CD14-positive monocyte (primary cell): ENCODE measurements at regions not wholly inside any gene's neighbourhood (a gene's known extent, or its start where the extent isn't known, plus 50 kb on each side); places are given as distances from the start of the nearest gene placed in this dataset.

Source experiments
- DNase-seq, 3 donors: peaks; one replicate each; pipeline ENCODE4 v3.0.0-alpha.2; 2011 to 2022
- H2AFZ ChIP-seq: 2 replicates; pipeline ENCODE4 v1.6.0; 2012; ENCODE audit warnings: mild to moderate bottlenecking, low read depth, low read length, inconsistent platforms; ENCODE audit not compliant: insufficient read depth, poor library complexity, severe bottlenecking
- H3K27ac ChIP-seq, 2 donors: 1 replicate in 1 of 2; 2 replicates in 1 of 2; pipeline ENCODE4 v1.5.1; 2012 to 2013; ENCODE audit warnings: low read length in 2 of 2, control low read depth in 1 of 2, inconsistent platforms in 1 of 2, low read depth in 1 of 2, mild to moderate bottlenecking in 1 of 2
- H3K27me3 ChIP-seq, 2 donors: one replicate each; pipeline versions ENCODE4 v1.6.0 to v1.6.1; 2011 to 2013; ENCODE audit warnings: low read length in 2 of 2; ENCODE audit not compliant: control insufficient read depth in 2 of 2, insufficient read depth in 2 of 2
- H3K36me3 ChIP-seq, 2 donors: replicated peaks in 1 of 2; 1 replicate in 1 of 2; 2 replicates in 1 of 2; pipeline versions ENCODE4 v1.5.1 to v1.6.1; 2012 to 2013; ENCODE audit warnings: low read length in 2 of 2, control low read depth in 1 of 2, inconsistent platforms in 1 of 2, mild to moderate bottlenecking in 1 of 2; ENCODE audit not compliant: insufficient read depth in 2 of 2, control insufficient read depth in 1 of 2
- H3K4me1 ChIP-seq, 2 donors: 1 replicate in 1 of 2; 2 replicates in 1 of 2; pipeline versions ENCODE4 v1.5.1 to v1.6.1; 2012 to 2013; ENCODE audit warnings: low read length in 2 of 2, control low read depth in 1 of 2, inconsistent platforms in 1 of 2, mild to moderate bottlenecking in 1 of 2, moderate library complexity in 1 of 2; ENCODE audit not compliant: insufficient read depth in 2 of 2, control insufficient read depth in 1 of 2
- H3K4me2 ChIP-seq: replicated peaks from 2 replicates; pipeline ENCODE3; 2012; ENCODE audit warnings: low read length, moderate library complexity, mild to moderate bottlenecking; ENCODE audit not compliant: poor library complexity, severe bottlenecking; ENCODE audit errors: extremely low read depth
- H3K4me3 ChIP-seq, 3 experiments: fragments of 200-600 bp in 1 of 3; sonication (generic) in 1 of 3; replicated peaks in 1 of 3; 1 replicate in 2 of 3; 2 replicates in 1 of 3; pipeline ENCODE4 v1.5.1; 2011 to 2013; ENCODE audit warnings: low read length in 3 of 3, mild to moderate bottlenecking in 3 of 3, control low read depth in 2 of 3, low read depth in 2 of 3, inconsistent platforms in 1 of 3, moderate library complexity in 1 of 3
- H3K79me2 ChIP-seq: 2 replicates; pipeline ENCODE4 v1.6.0; 2012; ENCODE audit warnings: mild to moderate bottlenecking, control low read depth, inconsistent platforms, low read length, moderate library complexity; ENCODE audit not compliant: insufficient read depth
- H3K9ac ChIP-seq: 2 replicates; pipeline ENCODE4 v1.6.0; 2017; ENCODE audit warnings: low read length, mild to moderate bottlenecking; ENCODE audit not compliant: insufficient read depth, poor library complexity, severe bottlenecking
- H3K9me3 ChIP-seq, 2 donors: replicated peaks in 1 of 2; 1 replicate in 1 of 2; 2 replicates in 1 of 2; pipeline versions ENCODE4 v1.5.1 to v1.6.1; 2012 to 2013; ENCODE audit warnings: low read length in 2 of 2, control low read depth in 1 of 2; ENCODE audit not compliant: control insufficient read depth in 1 of 2, insufficient read depth in 1 of 2
- H4K20me1 ChIP-seq: 2 replicates; pipeline ENCODE4 v1.6.0; 2012; ENCODE audit warnings: mild to moderate bottlenecking, low read length, control low read depth, moderate library complexity; ENCODE audit not compliant: insufficient read depth
- H3K27ac Mint-ChIP-seq, 7 donors: one replicate each; pipeline ENCODE4 v1.8.0; 2020; ENCODE audit warnings: mild to moderate bottlenecking in 7 of 7, mixed read lengths in 7 of 7, moderate library complexity in 6 of 7, inconsistent platforms in 2 of 7
- H3K27me3 Mint-ChIP-seq, 3 donors: one replicate each; pipeline ENCODE4 v1.8.0; 2021 to 2022; ENCODE audit warnings: low read depth in 3 of 3, mild to moderate bottlenecking in 3 of 3, mixed read lengths in 3 of 3, moderate library complexity in 3 of 3, inconsistent platforms in 1 of 3
- H3K36me3 Mint-ChIP-seq, 2 donors: one replicate each; pipeline ENCODE4 v1.8.0; 2020; ENCODE audit warnings: mixed read lengths in 2 of 2, inconsistent platforms in 1 of 2, mild to moderate bottlenecking in 1 of 2
- H3K4me1 Mint-ChIP-seq: one replicate; pipeline ENCODE4 v1.8.0; 2020; ENCODE audit warnings: mild to moderate bottlenecking, mixed read lengths
- H3K4me3 Mint-ChIP-seq, 2 donors: one replicate each; pipeline ENCODE4 v1.8.0; 2020; ENCODE audit warnings: mild to moderate bottlenecking in 2 of 2, mixed read lengths in 2 of 2, moderate library complexity in 1 of 2
- H3K9me3 Mint-ChIP-seq, 7 donors: one replicate each; pipeline ENCODE4 v1.8.0; 2020 to 2022; ENCODE audit warnings: mixed read lengths in 7 of 7, mild to moderate bottlenecking in 6 of 7, moderate library complexity in 6 of 7, inconsistent platforms in 2 of 7
- CTCF ChIP-seq: fragments of 200-600 bp; IDR thresholded peaks from one replicate; pipeline ENCODE4 v1.8.0; 2022; ENCODE audit warnings: antibody characterized with exemption, mild to moderate bottlenecking
- WGBS: methylation state at CpG from one replicate; pipeline ENCODE4 v1.1.5; 2013; ENCODE audit warnings: missing lambda C conversion rate; ENCODE audit not compliant: insufficient coverage; 5-methylcytosine and 5-hydroxymethylcytosine counted together
- intact Hi-C, 2 donors: fragments of 100-400 bp; cut with micrococcal nuclease; formaldehyde crosslinking; loops; one replicate each; pipeline versions ENCODE4 v1.15.0 to v1.15.1; 2023

GRCh38 chr1:4308806-4309205 lies 345.6 kb upstream of the AJAP1 start:
- Histone ChIP-seq H3K36me3 (no peaks in the 10 kb centered on the region), H3K4me3 (no peak overlapping the region), H3K9me3 (peaks cover 26 to 72% of the 10 kb centered on the region in 2 donors), H3K4me2 (no peak overlapping the region), H3K4me1 (no peaks in the 10 kb centered on the region), H3K27me3 (no peaks in the 10 kb centered on the region), H3K27ac (no peak overlapping the region), H2AFZ (no peak overlapping the region), H3K9ac (no peak overlapping the region), H3K79me2 (no peaks in the 10 kb centered on the region), H4K20me1 (no peaks in the 10 kb centered on the region)
- peaks cover 0 to 4% (median 0%) of the 10 kb centered on the region in 3 donors for H3K27me3 Mint-ChIP-seq
- no peak for TF ChIP-seq CTCF
- H3K4me1 Mint-ChIP-seq, result no peaks in the 10 kb centered on the region
- no peak overlapping the region for H3K4me3 Mint-ChIP-seq
- peaks cover 20 to 38% (median 26%) of the 10 kb centered on the region in 7 donors for H3K9me3 Mint-ChIP-seq
- H3K36me3 Mint-ChIP-seq, result no peaks in the 10 kb centered on the region
- intact Hi-C loops, result no loop called here
- 87% methylated on average over 7 of the region's 9 CpGs for WGBS
- H3K27ac Mint-ChIP-seq, result no peak overlapping the region
- DNase-seq, result no peak

- Mint-ChIP-seq H3K36me3 (no peaks in the 10 kb centered on the region), H3K27me3 (peaks cover 0 to 3% (median 0%) of the 10 kb centered on the region in 3 donors), H3K4me1 (no peaks in the 10 kb centered on the region), H3K27ac (peak overlapping the region in 1 of 7 donors; percentile 42), H3K9me3 (peaks cover 25 to 42% (median 28%) of the 10 kb centered on the region in 7 donors), H3K4me3 (no peak overlapping the region)
- H3K27me3 ChIP-seq, result no peaks in the 10 kb centered on the region
- no peaks in the 10 kb centered on the region for H3K4me1 ChIP-seq
- intact Hi-C loops, result no loop called here
- WGBS, result 82% methylated on average over 9 of the region's 9 CpGs
- no peak overlapping the region for H3K4me2 ChIP-seq
- no peak for TF ChIP-seq CTCF
- no peak for DNase-seq
- no peak overlapping the region for H3K9ac ChIP-seq
- peaks cover 35 to 68% of the 10 kb centered on the region in 2 donors for H3K9me3 ChIP-seq
- no peak overlapping the region for H3K27ac ChIP-seq
- no peak overlapping the region for H2AFZ ChIP-seq
- H3K36me3 ChIP-seq, result no peaks in the 10 kb centered on the region
- no peaks in the 10 kb centered on the region for H3K79me2 ChIP-seq
- H4K20me1 ChIP-seq, result no peaks in the 10 kb centered on the region
- no peak overlapping the region for H3K4me3 ChIP-seq
These were observed 344.6 kb upstream of the AJAP1 start for GRCh38 chr1:4309676-4310320.
